NCI-H2081 (cell line): ENCODE measurements at regions not wholly inside any gene's neighbourhood (a gene's known extent, or its start where the extent isn't known, plus 50 kb on each side); places are given as distances from the start of the nearest gene placed in this dataset.
"Not testable (repeated sequence)": the region's sequence is repeated elsewhere in the genome, so short reads cannot be mapped to it uniquely, and the experiment has no call there.

Experiments
- DNase-seq, 2 experiments: peaks; one replicate each; lab custom pipeline; 2025; lab: John Stamatoyannopoulos, UW

DNA sequence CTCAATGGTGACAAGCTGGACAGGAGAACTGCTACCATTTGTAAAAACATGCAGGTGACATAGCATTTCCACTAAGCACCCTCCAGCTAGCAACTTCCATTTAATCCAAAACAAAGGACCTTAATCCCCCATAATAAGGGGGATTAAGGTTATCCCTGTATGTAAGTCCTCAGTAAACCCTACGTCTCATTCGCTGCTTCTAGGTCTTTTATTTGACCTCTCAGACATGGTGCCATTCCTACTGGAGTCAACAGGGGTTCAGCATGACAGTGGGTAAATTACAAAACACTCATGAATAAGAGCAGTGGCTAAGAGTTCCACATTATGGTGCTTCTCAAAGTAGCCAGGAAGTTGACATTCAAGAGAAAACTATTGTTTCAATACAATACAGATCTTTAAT is 121.8 kb upstream of the CAV2 start:
- no peak for DNase-seq

DNA sequence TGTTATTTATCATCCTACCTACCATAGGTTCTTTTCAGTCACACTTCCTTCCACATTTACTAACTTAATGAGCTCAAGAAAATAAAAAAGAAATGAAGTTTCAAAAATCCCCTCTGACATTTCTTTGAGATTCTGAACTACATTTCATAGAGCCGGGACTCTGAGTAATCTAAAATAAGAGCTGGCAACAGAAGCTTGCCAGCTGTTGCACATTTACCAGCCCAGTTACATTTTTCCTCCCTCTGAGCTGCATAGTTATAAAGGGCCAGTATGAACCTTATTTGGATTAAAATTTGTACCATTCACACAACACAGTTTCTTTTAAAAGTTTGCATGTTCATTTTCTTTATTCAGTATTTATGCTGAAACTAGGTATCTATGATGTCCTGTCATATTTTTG is 119.5 kb upstream of the CAV2 start:
- DNase-seq, result no peak

DNA sequence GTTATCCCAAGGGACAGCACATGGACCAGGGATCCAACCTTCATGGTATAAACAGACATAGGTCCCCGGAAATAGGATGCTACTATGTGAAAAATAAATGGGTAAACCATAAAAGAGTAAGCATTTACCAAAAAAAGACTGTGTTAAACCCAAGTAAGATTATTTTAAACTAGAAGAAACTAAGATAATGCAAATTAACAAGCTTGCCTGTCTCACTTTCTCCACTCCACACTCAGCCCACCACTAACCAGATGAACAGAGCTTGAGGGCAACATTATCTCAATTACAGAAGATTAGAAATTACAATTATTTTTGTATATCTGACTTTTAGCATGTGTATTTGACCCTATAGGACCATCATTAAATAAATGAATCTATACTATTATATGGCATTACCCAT is 117.2 kb upstream of the CAV2 start:
- no peak for DNase-seq

DNA sequence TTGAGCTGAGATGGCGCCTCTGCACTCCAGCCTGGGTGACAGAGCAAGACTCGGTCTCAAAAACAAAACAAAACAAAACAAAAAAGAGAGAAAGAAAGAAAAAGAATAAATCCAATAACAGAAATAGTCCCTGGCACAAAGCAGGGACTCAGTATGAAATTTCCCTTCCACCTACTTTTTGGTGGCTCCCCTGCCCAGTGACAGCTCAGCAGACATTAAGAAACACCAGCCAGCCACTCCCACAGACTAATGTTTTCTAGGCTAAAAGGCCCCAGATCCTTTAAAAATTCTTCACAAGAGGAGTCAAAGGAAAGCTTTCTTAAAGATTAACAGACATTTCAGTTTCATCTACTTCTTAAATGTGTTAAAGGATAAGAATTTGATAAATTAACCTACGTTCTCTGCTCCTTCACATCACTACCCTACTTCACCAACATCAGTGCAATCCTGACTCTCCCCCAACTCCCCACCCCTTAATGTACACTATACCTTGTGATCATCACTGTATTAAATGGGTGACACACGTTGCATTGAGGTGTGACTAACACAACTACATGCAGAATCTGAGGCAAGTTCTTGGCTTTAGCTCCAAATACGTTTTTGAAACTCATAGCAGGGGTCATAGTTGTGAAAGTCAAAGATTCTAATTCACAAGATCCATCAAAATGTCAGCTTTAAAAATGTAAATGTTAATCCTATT is 114.5 kb upstream of the CAV2 start:
- DNase-seq, result no peak

DNA sequence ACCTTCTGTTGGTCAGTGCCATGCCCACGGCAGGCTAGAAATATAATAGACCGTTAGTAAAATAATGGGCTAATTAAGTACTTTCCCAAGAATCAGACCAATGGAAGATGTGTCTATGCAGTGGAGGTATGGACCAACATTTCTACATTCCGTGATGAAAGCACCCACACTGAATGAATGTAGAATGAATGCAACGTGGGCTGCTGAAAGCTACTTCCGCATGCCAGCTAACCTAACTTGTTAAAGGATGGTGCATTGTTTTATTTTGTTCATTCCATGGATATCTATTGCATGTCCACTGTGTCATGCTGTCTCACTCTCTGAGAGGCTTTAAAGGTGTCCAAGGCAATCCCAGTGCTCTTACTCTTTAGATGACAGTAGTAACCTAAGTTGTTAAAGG is 112.9 kb upstream of the CAV2 start:
- DNase-seq, result no peak

DNA sequence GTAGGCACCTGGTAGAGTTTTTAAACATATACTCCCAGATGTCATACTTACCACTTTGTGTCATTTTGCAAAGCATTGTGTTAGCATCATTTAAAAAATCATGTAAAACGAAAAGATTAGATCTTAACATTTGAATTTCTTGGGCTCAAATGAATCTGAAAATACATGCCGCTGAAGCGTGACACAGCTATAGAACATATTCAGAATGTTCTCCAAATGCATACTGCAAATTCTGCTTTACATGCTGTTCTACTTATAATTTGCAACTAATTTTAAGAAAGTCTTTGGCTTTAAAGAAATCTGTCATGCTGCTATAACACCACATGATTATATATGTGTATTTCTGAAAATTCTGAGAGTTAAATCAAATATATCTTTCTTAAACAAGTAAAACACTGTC is 109.2 kb upstream of the CAV2 start:
- no peak for DNase-seq

DNA sequence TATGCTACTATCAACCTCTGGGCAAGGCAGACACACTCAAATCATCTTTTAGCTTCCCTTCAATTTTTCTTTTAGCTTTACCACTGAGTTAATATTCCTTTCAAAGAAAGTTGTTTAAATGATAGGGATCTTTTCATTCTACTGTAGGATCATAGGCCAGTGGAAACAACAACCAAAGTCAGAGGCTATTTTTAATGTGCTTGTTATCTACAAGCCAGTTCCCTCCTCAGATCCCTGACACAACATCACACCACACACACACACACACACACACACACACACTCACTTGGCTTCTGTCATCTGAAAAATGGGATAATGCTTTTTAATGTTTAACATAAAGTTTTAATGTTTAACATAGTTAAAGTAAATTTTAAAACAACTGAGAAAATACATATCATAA is 106.7 kb upstream of the CAV2 start:
- DNase-seq, result no peak

DNA sequence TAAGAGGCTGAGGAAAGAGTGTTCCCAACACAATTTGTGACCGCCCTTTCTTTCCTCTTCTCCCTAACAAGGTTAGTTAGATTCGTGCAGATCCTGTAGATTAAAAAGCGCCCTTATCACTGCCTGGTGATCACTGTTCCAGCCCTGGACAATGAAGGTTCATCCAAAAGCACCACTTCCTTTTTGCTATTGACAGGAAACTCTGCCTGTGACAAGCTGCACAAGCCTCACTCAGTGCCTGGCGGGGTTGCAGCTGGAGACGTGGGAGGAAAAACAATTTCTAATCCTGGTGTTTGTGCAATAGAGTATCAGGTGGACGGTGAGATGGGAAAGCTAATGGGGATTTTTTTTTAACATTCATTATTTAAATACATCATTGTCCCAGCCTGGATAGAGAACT is 105.9 kb upstream of the CAV2 start:
- DNase-seq, result peak in 1 of 2 experiments; percentile 17

DNA sequence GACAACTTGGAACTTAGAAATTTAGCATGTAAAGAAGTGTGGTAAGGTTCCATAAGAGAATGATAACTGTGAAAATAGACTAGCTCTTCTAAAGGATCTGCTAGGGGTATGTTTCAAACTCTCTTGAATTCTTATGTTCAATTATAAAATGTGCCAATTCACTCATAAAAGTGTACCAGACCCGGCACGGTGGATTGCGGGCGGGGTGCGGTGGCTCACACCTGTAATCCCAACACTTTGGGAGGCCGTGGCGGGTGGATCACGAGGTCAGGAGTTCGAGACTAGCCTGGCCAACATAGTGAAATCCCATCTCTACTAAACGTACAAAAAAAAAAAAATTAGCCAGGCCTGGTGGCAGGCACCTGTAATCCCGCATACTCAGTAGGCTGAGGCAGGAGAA is 105.4 kb upstream of the CAV2 start:
- no peak for DNase-seq

DNA sequence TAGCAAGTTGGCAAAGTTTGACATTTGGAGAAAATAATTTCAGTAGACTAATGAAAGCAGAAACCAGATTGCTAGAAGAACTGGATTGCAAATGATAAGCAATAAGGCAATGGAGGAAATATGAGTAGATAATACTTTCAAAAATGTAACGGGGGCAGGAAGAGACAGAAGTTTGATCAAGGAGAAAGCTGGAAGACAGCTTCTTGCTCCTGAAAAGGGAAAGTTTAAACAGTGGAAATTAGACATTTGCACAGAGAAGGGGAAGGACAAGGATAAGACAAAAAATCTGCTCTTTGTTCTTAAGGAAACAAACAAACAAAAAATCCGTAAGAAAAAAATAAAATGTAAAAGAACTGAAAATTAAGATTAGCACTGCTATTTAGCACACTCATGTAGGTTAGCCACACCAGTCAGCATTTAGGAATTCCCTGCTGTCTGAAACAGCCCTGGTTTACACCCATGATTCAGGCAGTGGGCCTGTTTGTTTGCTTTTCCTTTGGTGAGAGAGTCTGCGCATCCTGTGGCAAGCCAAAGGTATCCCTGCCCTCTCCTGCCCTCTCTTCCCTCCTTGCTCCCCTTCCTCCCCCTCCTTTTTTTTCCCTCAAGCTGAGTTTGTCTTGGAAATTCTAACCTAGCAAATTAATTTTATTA is 104.3 kb upstream of the CAV2 start:
- DNase-seq, result peak in 1 of 2 experiments; percentile 9

DNA sequence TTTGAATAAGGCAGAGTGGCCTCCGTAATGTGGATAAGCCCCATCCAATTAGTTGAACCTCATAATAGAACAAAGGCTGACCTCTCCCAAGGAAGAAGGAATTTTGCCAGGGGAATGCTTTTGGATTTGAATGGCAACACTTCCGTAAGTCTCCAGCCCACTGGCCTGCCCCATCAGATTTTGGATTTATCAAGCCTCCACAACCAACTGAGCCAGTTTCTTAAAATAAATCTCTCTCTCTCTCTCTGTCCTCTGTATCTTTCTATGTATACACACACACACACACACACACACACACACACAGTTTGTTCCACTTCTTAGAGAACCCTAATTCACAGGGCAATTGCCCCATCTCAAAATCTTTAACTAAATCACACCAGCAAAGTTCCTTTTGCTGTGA is 100.9 kb upstream of the CAV2 start:
- DNase-seq, result no peak

DNA sequence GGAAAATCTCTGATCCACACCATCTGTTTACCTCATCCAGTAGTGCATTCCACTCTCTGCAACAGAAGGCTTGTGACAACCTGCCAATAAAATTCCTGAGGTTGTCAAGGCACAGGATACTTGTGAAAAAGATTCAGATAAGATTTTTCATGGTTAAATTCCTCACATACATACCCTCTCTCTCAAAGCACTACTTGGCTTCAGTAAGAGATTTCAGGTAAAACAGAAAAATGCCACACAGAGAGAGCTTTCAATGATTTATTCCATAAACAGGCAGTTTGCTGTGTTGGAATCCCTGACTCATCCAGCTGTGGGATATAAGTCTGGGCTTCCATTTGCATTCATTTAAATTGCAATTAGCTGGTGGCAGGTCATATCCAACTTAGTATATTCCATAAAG is 99.7 kb upstream of the CAV2 start:
- DNase-seq, result no peak

DNA sequence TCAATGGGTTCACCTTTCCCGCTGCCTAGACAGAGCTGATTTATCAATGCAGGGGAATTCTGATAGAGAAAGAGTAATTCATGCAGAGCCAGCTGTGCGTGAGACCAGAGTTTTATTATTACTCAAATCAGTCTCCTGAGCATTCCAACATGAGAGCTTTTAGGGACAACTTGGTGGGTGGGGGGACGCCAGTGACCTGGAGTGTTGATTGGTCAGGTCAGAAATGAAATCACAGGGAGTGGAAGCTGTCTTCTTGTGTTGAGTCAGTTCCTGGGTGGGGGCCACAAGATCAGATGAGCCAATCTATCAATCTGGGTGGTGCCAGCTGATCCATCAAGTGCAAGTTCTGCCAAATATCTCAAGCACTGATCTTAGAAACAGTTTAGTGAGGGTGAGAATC is 99.0 kb upstream of the CAV2 start:
- DNase-seq, result no peak

DNA sequence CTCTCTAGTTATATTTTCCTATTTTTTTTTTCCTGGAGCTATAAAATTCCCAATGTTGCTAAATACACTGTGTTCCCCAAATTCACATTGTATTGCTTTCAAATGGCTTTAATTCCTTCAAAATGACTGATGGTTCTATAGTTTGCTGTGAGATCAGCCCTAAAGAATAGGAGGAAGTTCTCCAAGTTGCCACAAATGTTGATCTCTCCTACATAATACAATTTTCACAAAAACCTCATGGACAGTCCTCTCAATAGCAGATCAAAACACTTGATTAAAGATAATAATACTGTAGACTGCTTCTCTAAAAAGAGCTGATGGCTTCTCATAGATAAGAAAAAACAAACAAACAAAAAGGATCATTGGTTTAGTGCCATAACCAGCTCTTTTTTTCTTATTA is 97.8 kb upstream of the CAV2 start:
- DNase-seq, result no peak

DNA sequence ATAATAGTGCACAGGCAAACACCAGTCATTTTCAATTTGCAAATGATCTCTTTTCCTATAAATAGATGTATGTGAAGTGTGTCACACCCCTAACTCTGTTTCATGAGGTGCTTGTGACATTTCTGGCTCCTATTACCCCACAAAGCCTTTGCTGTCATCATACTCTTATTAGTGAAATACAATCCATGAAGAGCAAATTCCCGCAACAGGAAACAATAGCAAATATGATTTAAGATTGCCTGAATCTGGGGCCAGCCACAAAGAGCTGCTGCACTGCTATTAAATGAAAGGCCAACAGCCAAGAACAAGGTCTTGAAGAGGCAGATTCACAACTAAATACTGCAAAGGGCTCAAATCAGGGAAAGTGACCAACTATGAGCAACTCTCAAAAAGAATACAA is 96.3 kb upstream of the CAV2 start:
- peak in 1 of 2 experiments; percentile 47 for DNase-seq

DNA sequence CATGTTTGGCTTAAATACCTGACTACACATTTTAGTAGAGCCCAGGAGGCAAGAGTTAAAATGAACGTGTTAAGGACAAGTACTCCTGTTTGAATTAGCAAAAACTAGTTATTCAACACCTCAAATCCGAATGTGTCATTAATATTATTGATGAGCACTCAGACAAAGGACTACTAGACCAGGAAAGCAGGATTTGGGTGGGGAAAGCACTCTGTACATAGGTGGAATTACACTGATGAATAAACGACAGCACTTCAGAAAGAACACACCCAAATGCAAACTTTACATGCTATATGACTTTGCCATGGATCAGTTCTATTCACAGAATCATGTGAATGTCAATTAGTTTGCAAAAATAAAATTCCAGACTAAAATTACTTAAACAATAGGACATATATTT is 95.1 kb upstream of the CAV2 start:
- no peak for DNase-seq

DNA sequence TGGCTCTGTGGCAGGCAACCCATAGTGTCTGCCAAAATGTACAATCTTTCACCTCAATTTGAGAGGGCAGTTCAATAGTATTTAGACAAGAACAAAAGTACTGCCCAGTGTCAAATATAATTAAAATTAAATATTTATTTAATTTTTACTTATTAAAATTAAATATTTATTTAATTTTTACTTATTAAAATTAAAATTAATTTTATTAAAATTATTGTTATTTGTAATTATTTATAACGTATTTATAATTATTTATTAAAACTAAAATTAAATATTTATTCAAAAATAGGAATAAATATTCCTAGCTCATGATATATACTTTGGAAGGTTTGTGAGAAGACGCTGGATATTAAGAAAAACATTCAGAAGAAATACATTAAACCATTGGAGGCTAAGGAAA is 93.7 kb upstream of the CAV2 start:
- no peak for DNase-seq

DNA sequence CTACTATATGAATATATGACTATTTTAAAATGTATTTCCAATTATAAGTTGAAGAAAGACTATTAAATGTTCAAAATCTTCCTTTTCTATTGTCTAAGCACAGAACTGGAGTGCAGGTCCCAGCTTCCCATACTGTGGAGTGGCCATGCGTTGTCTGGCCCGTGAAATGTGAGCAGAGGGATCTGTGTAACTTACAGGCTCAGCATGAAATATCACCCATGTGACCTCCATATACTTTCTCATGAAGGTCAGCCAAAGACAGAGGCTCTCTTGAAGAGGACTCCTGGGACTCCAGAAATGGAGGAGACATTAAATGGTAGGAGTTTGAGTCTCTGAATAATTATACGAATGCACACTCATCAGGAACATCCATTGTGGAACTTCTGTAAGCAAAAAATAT is 92.4 kb upstream of the CAV2 start:
- DNase-seq, result no peak

DNA sequence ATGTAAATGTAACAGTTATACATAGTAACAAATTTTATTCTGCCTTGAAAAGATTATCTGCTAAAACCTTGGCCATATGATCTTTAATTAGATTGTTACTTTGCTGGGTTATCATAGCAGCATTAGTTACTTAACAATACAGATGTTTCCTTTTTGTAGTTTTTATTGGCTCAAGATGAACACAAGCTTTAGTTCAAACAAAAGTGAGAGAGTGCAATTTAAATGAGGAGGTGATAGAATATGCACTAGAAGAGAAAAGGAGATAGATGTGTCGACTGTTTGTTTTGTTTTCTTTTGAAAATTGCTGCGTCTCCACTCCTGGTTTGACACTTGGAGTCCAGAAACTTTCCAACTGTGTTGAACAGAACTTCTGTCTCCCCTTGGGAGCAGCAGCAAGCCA is 91.4 kb upstream of the CAV2 start:
- DNase-seq, result no peak

DNA sequence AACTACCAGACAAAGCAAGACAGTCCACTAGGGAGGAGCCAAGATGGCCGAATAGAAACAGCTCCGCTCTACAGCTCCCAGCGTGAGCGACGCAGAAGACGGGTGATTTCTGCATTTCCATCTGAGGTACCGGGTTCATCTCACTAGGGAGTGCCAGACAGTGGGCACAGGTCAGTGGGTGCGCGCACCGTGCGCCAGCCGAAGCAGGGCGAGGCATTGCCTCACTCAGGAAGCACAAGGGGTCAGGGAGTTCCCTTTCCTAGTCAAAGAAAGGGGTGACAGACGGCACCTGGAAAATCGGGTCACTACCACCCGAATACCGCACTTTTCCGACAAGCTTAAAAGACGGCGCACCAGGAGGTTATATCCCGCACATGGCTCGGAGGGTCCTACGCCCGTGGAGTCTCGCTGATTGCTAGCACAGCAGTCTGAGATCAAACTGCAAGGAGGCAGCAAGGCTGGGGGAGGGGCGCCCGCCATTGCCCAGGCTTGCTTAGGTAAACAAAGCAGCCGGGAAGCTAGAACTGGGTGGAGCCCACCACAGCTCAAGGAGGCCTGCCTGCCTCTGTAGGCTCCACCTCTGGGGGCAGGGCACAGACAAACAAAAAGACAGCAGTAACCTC is 90.6 kb upstream of the CAV2 start:
- DNase-seq, result not testable (repeated sequence)

DNA sequence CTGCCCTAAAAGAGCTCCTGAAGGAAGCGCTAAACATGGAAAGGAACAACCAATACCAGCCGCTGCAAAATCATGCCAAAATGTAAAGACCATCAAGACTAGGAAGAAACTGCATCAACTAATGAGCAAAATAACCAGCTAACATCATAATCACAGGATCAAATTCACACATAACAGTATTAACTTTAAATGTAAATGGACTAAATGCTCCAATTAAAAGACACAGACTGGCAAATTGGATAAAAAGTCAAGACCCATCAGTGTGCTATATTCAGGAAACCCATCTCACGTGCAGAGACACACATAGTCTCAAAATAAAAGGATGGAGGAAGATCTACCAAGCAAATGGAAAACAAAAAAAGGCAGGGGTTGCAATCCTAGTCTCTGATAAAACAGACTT is 88.8 kb upstream of the CAV2 start:
- DNase-seq, result not testable (repeated sequence)

DNA sequence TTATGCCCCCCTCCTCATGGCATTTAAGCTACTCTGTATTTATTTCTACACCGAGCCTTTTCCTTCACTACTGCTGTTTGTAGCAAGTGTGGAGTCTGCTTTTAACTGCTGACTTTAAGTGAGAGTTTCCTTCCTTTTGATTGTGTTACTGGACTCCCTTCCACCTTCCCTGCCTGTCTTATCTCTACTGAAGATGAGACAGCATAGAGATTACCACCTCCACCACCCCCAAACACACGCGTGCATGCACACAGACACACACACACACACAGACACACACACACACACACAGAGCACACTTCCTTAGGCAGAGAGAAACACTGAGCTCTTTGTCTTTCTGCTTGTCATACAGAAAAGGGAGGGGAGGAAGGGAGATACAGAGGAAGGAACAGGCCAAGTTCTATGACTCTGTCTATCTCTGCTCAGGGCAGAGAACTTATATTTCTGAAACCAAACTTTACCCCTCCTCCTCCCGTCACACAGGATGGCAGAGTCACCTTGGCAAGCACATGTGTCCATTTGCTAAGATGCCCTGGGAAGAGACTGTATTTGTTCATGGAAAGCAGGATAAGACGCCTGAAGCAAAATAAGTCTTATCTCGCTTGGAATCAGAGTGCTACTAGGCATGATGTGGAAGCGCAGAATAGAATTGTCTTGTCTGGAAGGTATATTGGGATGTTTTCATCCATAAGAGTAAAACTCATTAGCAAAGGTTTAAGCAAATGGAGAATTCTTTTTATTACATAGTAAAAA is 81.8 kb upstream of the CAV2 start:
- DNase-seq, result no peak

DNA sequence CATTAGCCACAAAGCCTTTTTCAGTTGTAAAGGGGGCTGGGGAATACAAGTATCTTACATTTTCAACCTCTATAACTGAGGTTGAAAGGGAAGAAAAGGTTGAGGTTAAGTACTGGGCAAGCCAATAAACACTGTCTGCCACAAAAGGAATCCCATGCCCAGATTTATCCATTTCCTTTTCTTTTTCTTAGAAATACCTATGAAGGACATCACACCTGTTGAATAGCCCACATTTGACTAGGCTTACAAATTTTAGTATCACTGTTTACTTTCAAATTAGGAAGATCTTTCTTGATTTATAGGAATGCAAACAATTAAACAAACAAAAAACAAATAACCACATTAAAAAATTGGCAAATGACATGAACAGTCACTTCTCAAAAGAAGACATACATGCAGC is 81.0 kb upstream of the CAV2 start:
- no peak for DNase-seq
